Thyroid gland (tissue), 4 donors: ENCODE measurements at regions not wholly inside any gene's neighbourhood (a gene's known extent, or its start where the extent isn't known, plus 50 kb on each side); places are given as distances from the start of the nearest gene placed in this dataset.

Source experiments
- CTCF ChIP-seq, 6 experiments: fragments of 200-600 bp in 3 of 6; fragments of 450-650 bp in 3 of 6; sonication (generic) in 3 of 6; IDR thresholded peaks; one replicate each; pipeline ENCODE4 v1.5.1; 2016 to 2019; ENCODE audit warnings: antibody characterized with exemption in 6 of 6, mild to moderate bottlenecking in 2 of 6, inconsistent platforms in 1 of 6, moderate library complexity in 1 of 6
- POLR2A ChIP-seq, 2 donors: fragments of 450-650 bp; IDR thresholded peaks; one replicate each; pipeline ENCODE4 v1.6.1; 2017; ENCODE audit warnings: antibody characterized with exemption in 2 of 2, mild to moderate bottlenecking in 2 of 2, moderate library complexity in 1 of 2

GRCh38 chr11:64457416-64458010 is 98.2 kb upstream of the SLC22A11 start:
- TF ChIP-seq CTCF (IDR thresholded peaks at IDR 0.05) (no peak), POLR2A (IDR thresholded peaks at IDR 0.05) (no peak)
